IPS DF 19.7 (cell line): ENCODE measurements at regions not wholly inside any gene's neighbourhood (a gene's known extent, or its start where the extent isn't known, plus 50 kb on each side); places are given as distances from the start of the nearest gene placed in this dataset.

Experiments used
- DNase-seq: peaks from one replicate; pipeline ENCODE4 v3.0.0-alpha.2; 2013; ENCODE audit warnings: low read depth, low spot score

DNA sequence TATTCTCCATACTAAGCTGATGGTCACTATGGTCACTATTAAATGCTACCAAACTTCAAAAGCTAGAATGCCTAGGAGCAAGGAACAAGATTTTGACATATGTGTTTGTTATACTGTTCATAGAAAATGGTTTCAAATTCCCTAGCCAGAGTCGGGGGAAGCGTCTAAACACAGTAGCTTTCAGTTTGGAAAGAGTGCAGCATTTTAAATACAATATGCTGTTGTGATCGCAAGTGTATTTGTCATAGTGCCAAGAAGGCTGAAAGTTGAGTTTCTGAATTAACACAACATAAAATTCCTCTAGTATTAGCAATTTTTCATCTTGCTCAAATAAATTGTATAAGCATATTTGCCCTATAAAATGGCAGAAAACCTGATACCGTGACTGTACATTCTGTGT is 280.4 kb downstream of the ZNF608 start:
- DNase-seq, result no peak

DNA sequence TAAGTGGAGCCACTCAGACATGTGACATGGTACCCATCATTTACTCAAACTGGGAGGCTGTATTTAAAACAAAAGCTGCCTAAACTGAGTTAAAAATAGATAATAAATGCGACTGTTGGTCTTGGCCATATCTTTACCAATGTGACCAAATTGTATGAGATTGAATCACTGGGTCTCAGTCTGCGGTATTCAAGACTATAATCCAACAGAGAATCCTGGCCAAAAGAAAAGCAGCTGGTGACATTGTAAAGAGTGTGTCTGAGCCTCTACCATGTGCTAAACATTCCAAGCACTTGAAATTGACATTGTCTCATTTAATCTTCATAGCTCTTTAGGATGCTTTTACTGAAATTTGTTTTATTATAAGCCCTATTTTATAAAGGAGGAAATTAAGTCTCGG is 282.6 kb downstream of the ZNF608 start:
- DNase-seq, result no peak

DNA sequence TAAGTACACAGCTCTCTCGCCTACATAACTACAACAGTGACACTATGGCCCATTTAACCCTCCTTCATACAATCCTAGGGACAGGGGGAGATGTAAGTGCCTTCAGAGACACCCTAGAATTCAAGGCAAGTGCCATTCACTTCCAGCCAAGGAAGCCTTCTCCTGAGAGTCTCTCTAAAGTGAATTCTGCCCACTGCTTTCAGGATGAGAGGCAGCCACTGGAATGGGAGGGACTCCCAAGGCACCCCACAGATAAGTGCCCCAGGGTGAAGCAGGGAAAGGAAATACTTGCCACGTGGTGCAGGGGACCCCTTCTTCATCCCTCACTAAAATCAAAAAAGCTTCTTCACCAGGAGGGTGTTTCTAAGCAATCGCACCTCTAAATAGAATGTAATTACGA is 283.7 kb downstream of the ZNF608 start:
- DNase-seq, result no peak

DNA sequence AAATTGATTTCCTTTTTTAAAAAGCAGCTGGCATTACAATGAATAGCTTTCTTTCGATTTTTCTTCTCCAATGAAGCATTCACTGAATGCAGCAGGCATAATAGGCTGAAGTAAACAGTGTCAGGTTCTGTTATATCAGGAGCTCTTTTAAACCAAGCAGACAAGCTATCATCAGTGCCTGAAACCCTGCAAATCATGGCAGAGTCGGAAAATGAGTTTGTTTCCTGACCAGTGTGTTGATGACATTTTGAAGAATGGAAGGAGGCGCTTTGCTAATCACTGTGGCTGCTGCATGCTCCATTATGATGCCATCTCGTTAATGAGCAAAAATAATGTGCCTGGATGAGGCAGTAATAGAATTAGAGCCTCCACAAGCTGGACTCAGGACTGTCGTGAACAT is 284.5 kb downstream of the ZNF608 start:
- no peak for DNase-seq

DNA sequence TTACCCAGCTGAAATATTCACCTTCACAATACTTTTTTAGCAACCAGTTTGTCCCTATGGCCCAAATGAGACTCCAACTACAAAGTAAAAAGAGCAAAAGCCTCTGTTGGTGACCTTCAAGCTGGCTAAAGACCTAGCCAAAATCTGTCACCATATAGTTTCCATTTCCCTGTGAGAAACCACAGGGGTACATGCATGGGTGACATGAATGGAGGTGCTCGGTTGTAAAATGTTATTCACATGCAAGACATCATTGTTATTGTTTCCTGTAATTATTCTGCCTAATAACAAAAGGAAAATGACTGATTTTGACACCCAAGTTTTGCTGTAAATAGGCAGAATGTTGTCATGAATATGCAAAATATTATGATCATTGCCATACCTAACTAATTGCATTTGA is 285.3 kb downstream of the ZNF608 start:
- DNase-seq, result no peak

DNA sequence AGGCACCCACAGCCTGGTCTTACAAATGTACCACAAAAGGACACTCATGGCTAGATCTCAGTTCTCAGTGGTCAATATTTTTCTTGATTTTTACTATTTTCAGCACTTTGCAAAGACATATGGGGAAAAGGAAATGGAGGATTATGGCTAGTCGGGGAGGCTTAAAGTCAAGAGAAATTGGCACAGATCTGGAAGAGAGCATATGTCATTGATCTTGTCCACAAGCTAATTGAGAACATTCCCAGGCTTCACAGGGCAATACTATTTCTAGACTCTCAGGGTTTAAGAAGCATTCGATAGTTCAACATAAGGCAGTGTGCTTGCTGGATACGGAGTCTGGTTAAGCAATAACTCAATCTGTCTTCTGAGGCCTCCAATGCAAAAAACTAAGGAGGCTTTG is 285.8 kb downstream of the ZNF608 start:
- DNase-seq, result no peak

DNA sequence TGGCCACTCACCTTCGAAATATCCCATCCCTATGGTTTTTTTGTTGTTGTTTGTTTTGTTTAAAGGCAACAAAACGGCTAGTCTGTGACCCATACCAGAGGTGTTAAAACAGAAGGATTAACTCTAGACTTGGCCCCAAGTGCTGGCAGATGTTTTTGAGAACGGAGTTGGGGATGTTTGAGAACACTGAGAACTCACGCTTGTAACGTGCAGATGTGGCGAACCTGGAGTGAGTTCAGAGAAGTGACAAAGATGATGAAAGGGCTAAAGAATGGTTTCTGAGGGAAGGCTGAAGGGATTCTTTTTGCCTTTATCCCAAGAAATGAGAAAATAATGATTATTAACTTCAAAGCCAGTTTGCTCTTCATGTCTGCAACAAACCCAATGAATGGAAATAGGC is 286.5 kb downstream of the ZNF608 start:
- no peak for DNase-seq

DNA sequence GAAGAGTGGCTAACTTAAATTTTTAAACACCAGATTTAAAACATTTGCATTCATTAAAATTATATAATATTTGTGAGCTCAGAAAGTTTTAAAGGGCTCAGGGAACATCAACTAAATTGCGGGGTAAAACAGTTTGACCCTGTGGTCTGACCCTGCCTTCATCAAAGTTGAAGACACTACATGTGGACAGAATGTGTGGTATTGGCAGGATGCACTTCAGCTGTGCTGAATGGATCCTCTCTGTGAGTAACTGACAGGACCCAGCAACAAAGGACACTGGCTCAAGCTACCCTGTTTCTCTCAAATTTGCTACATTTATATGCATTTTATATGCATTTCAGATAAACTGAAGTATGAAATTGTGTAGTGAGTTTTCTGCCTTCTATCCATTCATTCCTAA is 288.5 kb downstream of the ZNF608 start:
- DNase-seq, result no peak

DNA sequence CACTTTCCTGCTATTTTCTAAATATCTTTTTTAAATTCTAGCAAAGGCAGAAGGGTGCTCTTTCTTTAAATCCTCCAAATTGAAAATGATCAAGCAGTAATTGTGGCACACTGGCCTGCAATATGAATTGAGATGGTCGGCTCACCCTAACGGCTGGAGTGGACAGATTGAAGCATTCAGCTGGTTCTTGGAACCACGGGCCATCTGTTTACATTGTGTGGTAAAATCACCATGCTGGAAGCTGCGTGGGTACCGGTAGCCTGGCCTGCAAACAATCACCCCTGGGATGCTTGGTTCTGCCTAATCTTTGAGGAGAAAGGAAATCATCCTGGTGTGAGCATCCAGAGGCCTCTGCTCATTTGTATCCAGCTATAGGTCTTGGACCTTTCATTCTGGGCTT is 289.3 kb downstream of the ZNF608 start:
- DNase-seq, result no peak

DNA sequence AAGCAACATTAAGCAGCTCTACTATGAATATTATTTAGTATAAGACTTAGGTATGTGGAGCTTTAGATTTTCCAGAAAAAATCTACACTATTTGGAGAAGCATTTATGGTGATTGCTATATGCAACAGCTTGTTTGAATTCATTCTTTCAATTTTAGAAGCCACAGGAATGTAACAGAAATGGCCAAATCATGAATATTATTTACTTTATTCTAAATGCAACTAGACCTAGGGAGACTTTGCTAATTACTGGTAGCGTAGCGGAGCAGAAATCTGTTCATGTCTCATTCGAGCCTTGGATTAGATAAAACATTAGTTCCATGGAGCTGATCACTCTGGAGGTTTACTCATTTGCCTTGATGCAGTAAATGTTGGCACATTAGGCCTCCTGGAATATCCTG is 290.2 kb downstream of the ZNF608 start:
- no peak for DNase-seq

DNA sequence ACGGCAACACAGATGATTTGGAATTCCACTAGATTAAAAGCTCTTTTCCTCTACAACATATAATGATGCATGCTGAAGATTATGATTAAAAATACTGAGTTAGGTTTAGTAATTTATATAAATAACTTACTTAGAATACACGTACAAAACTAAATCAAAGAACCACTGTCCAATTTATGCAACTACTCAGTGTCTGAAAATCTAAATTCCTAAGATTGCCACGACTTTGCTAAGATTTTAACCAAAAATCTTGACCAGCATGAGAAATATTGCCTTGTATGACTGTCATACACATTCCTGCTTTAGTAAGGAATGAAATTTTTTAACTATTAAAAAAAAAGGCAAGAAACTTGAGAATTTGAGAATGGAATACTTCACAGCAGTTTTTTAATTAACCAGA is 292.4 kb downstream of the ZNF608 start:
- no peak for DNase-seq

DNA sequence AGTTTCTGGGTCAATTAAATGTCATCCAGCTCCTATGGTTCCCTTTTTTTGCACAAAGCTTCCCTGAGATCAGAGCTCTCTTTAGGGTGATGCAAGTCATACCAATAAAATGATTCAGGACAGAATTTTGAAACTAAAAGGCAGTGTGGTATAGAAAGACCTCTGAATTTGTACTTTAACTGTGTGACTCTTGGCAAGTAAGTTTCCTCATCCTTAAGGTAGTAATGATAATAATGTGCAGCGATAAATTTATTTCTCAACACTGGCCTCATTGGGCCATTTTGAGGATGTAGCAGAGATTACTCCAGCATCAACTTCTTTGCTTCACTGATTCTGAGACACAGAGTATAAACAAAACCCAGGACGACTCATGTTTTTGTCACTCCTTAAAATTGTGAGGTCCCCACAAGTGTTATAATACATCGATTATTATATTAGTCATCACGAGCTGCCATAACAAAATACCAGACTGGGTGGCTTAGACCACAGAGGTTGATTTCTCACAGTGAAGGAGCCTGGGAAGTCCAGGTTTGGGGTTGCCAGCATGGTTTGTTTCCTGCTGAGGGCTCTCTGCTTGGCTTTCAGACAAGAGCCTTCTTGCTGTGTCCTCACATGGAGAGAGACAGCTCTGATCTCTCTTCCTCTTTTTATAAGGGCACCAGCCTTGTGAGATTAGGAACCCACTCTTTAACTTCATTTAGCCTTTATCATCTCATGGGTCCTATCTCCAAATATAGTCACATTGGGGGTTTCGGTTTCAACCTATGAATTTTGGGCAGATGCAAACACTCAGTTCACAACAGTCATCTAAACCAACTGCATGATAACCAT is 293.0 kb downstream of the ZNF608 start:
- DNase-seq, result no peak

DNA sequence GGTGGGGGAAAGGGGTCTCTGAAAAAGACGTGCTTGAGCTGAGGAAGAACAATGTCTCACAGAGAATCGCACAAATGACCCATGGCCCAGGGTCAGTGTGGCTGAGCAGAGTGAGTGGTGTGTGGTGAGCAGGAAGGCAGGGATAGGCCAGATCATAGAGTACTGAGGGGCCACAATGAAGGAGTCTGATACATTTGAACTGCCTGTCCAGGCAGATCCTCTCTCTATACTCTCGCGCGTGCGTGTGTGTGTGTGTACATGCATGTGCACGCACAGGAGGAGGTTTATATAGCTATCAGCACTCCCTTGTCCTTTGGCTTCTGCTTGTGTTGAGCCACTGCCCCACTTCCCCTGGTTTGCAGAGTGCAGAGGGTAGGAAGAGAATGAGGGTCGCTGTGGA is 294.0 kb downstream of the ZNF608 start:
- no peak for DNase-seq

DNA sequence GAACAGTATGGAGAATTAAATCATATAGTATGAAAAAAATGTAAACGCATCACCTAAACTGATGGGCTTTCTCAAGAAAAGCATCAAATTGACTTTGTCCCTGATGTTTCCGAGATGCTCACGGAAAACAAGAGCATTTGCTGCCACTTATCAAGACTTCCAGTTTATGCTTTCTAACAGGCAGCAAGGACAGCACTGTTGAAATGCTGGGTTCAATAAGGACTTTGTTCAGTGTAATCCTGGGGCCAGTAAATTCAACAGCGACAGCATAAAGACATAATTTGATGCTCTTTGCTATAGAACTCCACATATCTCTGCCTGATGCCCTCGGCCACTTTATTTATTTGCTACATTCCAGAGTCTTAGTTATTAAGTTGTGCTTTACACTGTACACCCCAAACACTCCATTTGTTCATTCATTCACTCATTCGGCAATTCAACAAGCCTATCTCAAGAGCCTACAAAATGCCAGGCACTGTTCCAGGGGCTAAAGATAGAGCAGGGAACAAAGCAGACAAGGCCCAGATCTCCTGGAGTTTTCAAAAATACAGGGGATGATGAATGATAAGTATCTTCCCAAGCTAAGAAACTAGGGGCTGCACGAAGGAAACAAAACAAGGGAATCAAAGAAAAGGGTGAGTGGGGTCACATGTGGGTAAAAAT is 294.6 kb downstream of the ZNF608 start:
- no peak for DNase-seq

DNA sequence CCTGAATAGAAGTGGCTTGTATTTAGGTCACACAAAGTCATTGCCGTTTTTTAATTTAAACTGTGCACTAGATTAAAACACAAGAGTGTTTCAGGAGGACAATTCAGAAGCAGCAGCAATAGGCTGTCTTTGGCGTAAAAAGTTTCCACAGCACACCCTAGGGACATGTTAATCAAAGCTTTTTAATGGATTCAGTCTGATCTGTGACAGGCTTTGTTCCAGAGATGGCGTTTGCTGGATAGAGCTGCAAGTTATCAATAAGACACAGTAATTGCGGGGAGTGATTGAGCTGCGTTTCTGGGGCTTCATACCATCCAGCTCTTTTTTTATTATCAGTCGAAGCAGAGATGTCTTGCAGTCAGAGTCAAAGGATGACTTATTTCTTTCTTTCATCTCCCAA is 300.3 kb downstream of the ZNF608 start:
- no peak for DNase-seq

DNA sequence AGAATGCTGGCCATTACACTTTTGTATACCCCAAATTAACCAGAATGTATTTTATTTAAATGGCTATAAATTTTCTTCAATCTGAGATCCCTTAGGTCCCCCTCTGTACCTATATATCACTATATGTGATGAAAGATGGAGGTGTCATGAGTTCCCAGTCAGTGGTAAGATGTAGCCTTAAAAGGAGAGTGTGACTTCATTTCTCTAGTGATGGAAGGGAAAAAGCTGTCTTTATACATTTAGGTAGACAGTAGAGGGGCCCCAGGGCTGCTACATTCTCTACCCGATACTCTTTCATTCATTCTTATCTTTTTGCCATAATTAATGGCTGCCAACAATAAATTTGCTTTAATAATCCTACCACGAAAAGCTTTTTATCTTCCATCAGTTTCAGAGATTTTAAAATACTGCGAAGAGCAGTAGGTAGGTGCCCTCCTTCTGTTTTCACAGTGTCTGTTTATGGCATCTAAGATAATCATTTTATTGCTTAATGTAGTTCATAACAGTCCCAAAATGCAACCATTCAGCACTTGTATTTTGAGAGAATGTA is 301.3 kb downstream of the ZNF608 start:
- DNase-seq, result no peak

DNA sequence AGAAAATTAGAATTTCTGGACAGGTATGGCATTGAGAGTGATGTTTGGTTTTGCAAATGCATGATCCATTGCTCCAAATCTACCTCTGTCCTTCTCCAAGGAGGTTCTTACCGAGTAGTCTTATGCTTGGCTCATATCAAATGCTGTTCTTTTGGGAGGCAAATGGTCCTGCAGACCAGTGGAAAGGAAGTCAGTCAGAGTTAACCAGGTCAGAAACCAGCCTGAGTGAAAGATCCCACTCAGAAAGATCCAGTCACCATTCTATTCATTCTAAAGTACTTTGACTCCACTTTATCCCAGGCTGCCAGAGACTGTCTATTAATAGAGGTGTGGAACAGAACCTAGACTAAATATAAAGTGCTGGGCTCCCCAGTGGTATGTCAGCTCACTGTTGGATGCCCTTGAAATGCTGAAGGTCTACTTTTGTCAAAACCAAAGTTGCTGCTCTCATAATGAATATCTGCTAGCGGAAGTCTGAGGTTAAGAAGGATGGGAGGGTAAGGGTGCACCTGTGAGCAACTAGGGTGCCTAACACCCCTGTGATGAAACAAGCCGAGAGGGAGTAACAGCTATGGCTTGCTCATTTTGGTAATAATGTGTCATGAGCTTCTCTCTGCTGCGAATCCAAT is 302.2 kb downstream of the ZNF608 start:
- DNase-seq, result no peak

DNA sequence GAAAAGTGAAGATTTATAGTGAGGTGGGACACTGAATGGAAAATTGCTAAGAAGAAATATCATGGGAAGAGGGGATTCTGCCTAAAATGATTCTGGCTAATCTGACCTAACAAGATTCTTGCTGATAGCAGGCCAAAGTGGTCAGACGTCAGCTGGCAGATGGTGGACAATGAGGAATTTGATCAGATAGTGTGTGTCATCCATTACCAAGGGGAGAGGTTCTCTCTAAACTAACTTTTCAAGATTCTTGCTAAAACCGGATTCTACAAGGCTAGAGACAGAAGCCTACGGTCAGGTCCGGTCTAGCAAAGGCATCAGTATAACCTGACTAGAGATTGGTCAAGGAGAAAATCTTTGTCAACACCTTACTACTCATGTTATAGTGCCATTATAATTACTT is 306.0 kb downstream of the ZNF608 start:
- no peak for DNase-seq

DNA sequence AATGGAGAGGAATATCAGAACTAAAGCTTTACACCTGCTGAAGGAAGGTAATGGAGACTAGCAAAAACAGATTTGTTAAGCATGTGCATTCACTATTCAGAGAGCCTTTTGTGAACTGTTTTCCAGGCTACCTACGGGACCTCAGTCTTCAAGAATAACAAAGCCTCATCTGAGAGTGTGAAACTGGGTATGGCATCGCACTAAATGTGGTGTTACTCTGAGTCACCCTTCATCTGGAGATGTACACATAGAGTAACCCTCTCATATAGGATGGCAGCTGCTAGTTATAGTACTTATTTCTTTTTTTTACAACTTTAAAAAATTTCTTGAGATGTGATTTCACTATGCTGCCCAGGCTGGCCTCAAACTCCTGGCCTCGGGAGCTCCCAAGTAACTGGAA is 306.8 kb downstream of the ZNF608 start:
- no peak for DNase-seq

DNA sequence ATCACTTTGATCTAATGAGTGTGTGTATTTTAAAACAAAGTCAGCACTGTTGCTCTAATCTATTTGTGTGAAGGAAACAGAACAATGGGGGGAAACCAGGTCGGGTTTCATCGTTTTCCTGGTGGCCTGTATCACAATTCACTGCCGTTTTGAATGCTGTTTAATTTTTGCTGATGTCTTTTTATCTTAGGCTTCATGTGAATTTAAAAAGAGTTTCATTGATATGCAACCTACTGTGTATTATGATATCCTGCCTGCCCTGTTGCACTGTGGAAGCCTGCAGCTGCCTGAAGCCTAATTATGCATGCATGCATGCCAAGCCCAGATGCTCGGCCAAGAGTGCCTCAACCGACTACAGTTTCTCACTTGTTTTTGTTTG is 307.5 kb downstream of the ZNF608 start:
- peak; percentile 33 for DNase-seq

DNA sequence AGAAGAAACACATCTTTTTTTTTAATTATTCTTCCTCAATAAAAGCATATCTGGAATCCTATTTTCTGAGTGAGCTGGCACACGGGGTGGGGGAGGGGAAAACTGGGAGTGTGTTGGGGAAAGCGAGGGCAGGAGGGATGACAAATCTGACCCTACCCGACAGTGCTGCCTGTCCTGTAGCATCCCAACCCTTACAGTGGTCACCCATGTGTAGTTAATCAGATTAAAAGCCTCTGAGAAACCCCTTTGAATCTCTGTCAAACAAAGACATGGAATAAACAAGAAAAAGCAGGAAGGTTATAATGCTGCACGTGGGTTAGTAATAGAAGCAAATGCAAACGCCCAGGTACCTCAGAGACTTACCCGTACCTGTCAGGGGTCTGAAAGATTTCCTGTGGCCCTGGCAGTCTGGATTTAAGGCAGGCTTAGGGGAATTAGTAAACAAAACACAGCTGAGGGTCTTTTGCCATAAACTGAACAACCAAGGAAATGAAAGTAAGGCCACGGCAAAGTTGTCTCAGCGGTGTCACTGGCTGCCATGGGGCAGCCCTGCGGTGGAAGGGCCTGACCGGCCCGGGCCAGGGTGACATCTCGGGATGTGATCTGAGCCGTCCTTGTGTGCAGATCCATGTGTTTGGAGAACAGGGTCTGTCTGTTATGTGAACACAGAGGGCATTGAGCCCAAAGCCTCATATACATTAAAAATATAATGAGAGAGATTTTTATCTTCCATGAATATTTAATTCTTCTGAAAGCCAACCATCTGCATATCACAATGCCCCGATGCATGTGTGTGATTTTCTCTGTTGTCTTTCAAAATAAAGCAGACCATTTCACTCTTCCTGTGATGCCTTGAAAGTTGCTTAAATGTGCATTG is 308.2 kb downstream of the ZNF608 start:
- no peak for DNase-seq

DNA sequence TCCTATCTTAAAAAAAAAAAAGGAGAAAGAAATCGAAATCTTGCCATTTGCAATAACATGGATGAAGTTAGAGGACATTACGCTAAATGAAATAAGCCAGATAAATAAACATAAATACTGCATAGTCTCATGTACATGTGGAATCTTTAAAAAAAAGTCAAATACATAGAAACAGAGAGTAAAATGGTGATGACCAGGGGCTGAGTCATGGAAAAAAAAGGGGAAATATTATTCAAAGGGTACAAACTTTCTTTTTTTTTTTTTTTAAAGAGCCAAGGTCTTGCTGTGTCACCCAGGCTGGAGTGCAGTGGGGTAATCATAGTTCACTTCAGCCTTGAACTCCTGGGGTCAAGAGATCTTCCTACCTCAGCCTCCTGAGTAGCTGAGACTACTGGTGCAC is 310.1 kb downstream of the ZNF608 start:
- no peak for DNase-seq
